Smooth muscle cell (in vitro differentiated cells): ENCODE measurements at regions not wholly inside any gene's neighbourhood (a gene's known extent, or its start where the extent isn't known, plus 50 kb on each side); places are given as distances from the start of the nearest gene placed in this dataset.

Source experiments
- DNase-seq: peaks from one replicate; lab custom pipeline; 2025; ENCODE audit not compliant: unreplicated experiment; lab: John Stamatoyannopoulos, UW
- H2AFZ ChIP-seq: fragments of 200-600 bp; sonication (generic); 2 replicates; pipeline ENCODE4 v1.6.0; 2016; ENCODE audit warnings: antibody characterized with exemption, low read depth, mild to moderate bottlenecking
- H3F3A ChIP-seq: fragments of 200-600 bp; sonication (generic); 2 replicates; pipeline ENCODE4 v1.6.0; 2017; ENCODE audit warnings: antibody characterized with exemption, low read depth
- H3K27ac ChIP-seq: fragments of 200-600 bp; sonication (generic); 2 replicates; pipeline ENCODE4 v1.5.1; 2016; ENCODE audit warnings: low read depth, mild to moderate bottlenecking
- H3K27me3 ChIP-seq: fragments of 200-600 bp; sonication (generic); 2 replicates; pipeline ENCODE4 v1.6.1; 2016; ENCODE audit warnings: low read depth, mild to moderate bottlenecking
- H3K36me3 ChIP-seq: fragments of 200-600 bp; sonication (generic); 2 replicates; pipeline ENCODE4 v1.5.1; 2016; ENCODE audit warnings: low read depth
- H3K4me1 ChIP-seq: fragments of 200-600 bp; sonication (generic); 2 replicates; pipeline ENCODE4 v1.5.1; 2016; ENCODE audit warnings: low read depth
- H3K4me2 ChIP-seq: fragments of 200-600 bp; sonication (generic); 2 replicates; pipeline ENCODE4 v1.6.0; 2016; ENCODE audit warnings: mild to moderate bottlenecking
- H3K4me3 ChIP-seq: fragments of 200-600 bp; sonication (generic); 2 replicates; pipeline ENCODE4 v1.5.1; 2016; ENCODE audit warnings: mild to moderate bottlenecking
- H3K79me2 ChIP-seq: fragments of 200-600 bp; sonication (generic); 2 replicates; pipeline ENCODE4 v1.6.0; 2016; ENCODE audit warnings: low read depth, mild to moderate bottlenecking
- H3K9ac ChIP-seq: fragments of 200-600 bp; sonication (generic); 2 replicates; pipeline ENCODE4 v1.6.0; 2016; ENCODE audit warnings: low read depth
- H3K9me3 ChIP-seq: fragments of 200-600 bp; sonication (generic); replicated peaks from 2 replicates; pipeline ENCODE4 v1.5.1; 2016; ENCODE audit warnings: low read depth
- H4K20me1 ChIP-seq: fragments of 200-600 bp; sonication (generic); 2 replicates; pipeline ENCODE4 v1.6.0; 2016; ENCODE audit warnings: low read depth
- CTCF ChIP-seq: fragments of 200-600 bp; sonication (generic); IDR thresholded peaks from 2 replicates; pipeline ENCODE4 v1.5.1; 2017; ENCODE audit warnings: borderline replicate concordance, mild to moderate bottlenecking, antibody characterized with exemption; ENCODE audit not compliant: insufficient read depth, poor library complexity, severe bottlenecking
- WGBS: methylation state at CpG from one replicate; pipeline ENCODE4 v1.1.7; 2016; ENCODE audit warnings: low lambda C conversion rate; 5-methylcytosine and 5-hydroxymethylcytosine counted together

GRCh38 chr3:20546636-20547035, 360.6 kb upstream of the SGO1 start:
- H3K4me1 ChIP-seq: no peaks in the 10 kb centered on the region
- H2AFZ ChIP-seq: no peak overlapping the region
- H4K20me1 ChIP-seq: no peaks in the 10 kb centered on the region
- no peak for TF ChIP-seq CTCF
- no peak overlapping the region for H3K9ac ChIP-seq
- DNase-seq: no peak
- H3K27me3 ChIP-seq: no peaks in the 10 kb centered on the region
- H3K27ac ChIP-seq: no peak overlapping the region
- H3K4me3 ChIP-seq: no peak overlapping the region
- no peak overlapping the region for H3K4me2 ChIP-seq
- WGBS: 90% methylated on average over 3 of the region's 3 CpGs
- H3K79me2 ChIP-seq: no peaks in the 10 kb centered on the region
- no peaks in the 10 kb centered on the region for H3K36me3 ChIP-seq
- no peaks in the 10 kb centered on the region for H3F3A ChIP-seq
- no peaks in the 10 kb centered on the region for H3K9me3 ChIP-seq

GRCh38 chr3:20543535-20544226, 357.7 kb upstream of the SGO1 start:
- TF ChIP-seq CTCF: no peak
- no peaks in the 10 kb centered on the region for H4K20me1 ChIP-seq
- H3F3A ChIP-seq: no peaks in the 10 kb centered on the region
- no peaks in the 10 kb centered on the region for H3K9me3 ChIP-seq
- H3K4me3 ChIP-seq: no peak overlapping the region
- no peak overlapping the region for H3K9ac ChIP-seq
- no peak overlapping the region for H3K27ac ChIP-seq
- no peak overlapping the region for H3K4me2 ChIP-seq
- no peaks in the 10 kb centered on the region for H3K36me3 ChIP-seq
- no peaks in the 10 kb centered on the region for H3K27me3 ChIP-seq
- H3K79me2 ChIP-seq: no peaks in the 10 kb centered on the region
- no peak for DNase-seq
- 92% methylated on average over 5 of the region's 5 CpGs for WGBS
- H2AFZ ChIP-seq: no peak overlapping the region
- no peaks in the 10 kb centered on the region for H3K4me1 ChIP-seq

- no peak overlapping the region for H2AFZ ChIP-seq
- 58% methylated on average over 3 of the region's 3 CpGs for WGBS
- no peaks in the 10 kb centered on the region for H3K4me1 ChIP-seq
- H3K4me3 ChIP-seq: no peak overlapping the region
- no peaks in the 10 kb centered on the region for H3F3A ChIP-seq
- H3K9ac ChIP-seq: no peak overlapping the region
- no peaks in the 10 kb centered on the region for H3K79me2 ChIP-seq
- H3K27me3 ChIP-seq: no peaks in the 10 kb centered on the region
- H3K36me3 ChIP-seq: no peaks in the 10 kb centered on the region
- H4K20me1 ChIP-seq: no peaks in the 10 kb centered on the region
- no peaks in the 10 kb centered on the region for H3K9me3 ChIP-seq
- no peak for DNase-seq
- TF ChIP-seq CTCF: no peak
- H3K27ac ChIP-seq: no peak overlapping the region
- H3K4me2 ChIP-seq: no peak overlapping the region
Measured at GRCh38 chr3:20540066-20540465, 354.1 kb upstream of the SGO1 start.

GRCh38 chr3:20539666-20540065, 353.7 kb upstream of the SGO1 start:
- no peak for TF ChIP-seq CTCF
- 90% methylated on average over 6 of the region's 6 CpGs for WGBS
- Histone ChIP-seq H3K9ac (no peak overlapping the region), H3F3A (no peaks in the 10 kb centered on the region), H3K36me3 (no peaks in the 10 kb centered on the region), H2AFZ (no peak overlapping the region), H3K4me3 (no peak overlapping the region), H3K27me3 (no peaks in the 10 kb centered on the region), H3K4me2 (no peak overlapping the region), H3K4me1 (no peaks in the 10 kb centered on the region), H3K9me3 (no peaks in the 10 kb centered on the region), H3K27ac (no peak overlapping the region), H3K79me2 (no peaks in the 10 kb centered on the region), H4K20me1 (no peaks in the 10 kb centered on the region)
- DNase-seq: no peak
